WTC11 (cell line): ENCODE measurements at regions not wholly inside any gene's neighbourhood (a gene's known extent, or its start where the extent isn't known, plus 50 kb on each side); places are given as distances from the start of the nearest gene placed in this dataset.

ENCODE experiments used
- CTCF ChIP-seq: fragments of 200-600 bp; IDR thresholded peaks from 2 replicates; pipeline ENCODE4 v1.8.0; 2022; ENCODE audit warnings: antibody characterized with exemption
- ESRRA ChIP-seq: sonication (generic); formaldehyde crosslinking; IDR thresholded peaks from 2 replicates; pipeline ENCODE4 v1.8.1; 2022; ENCODE audit warnings: mild to moderate bottlenecking, missing genetic modification reagents, borderline replicate concordance
- IRF1 ChIP-seq: sonication (generic); formaldehyde crosslinking; IDR thresholded peaks from 2 replicates; pipeline ENCODE4 v1.8.0; 2023; ENCODE audit warnings: missing genetic modification reagents
- JUN ChIP-seq: sonication (generic); formaldehyde crosslinking; IDR thresholded peaks from 2 replicates; pipeline ENCODE4 v1.8.0; 2023; ENCODE audit warnings: mild to moderate bottlenecking, missing genetic modification reagents
- MAX ChIP-seq: sonication (generic); formaldehyde crosslinking; IDR thresholded peaks from 2 replicates; pipeline ENCODE4 v1.8.0; 2022; ENCODE audit warnings: mild to moderate bottlenecking, missing genetic modification reagents
- RELA ChIP-seq: sonication (generic); formaldehyde crosslinking; IDR thresholded peaks from 2 replicates; pipeline ENCODE4 v1.8.1; 2022; ENCODE audit warnings: missing genetic modification reagents, mild to moderate bottlenecking, borderline replicate concordance
- TCF7 ChIP-seq: sonication (generic); formaldehyde crosslinking; IDR thresholded peaks from 2 replicates; pipeline ENCODE4 v1.8.0; 2022; ENCODE audit warnings: mild to moderate bottlenecking, low read depth, missing genetic modification reagents, moderate library complexity
- USF2 ChIP-seq: sonication (generic); formaldehyde crosslinking; IDR thresholded peaks from 2 replicates; pipeline ENCODE4 v1.8.1; 2023; ENCODE audit warnings: mild to moderate bottlenecking, missing genetic modification reagents, moderate library complexity
- ZNF512 ChIP-seq: sonication (generic); formaldehyde crosslinking; IDR thresholded peaks from 2 replicates; pipeline ENCODE4 v1.8.1; 2022; ENCODE audit warnings: missing genetic modification reagents, borderline replicate concordance

- no peak for TF ChIP-seq ZNF512 (CRISPR knock-in tag)
- TF ChIP-seq MAX = no peak
- no peak for TF ChIP-seq CTCF
- no peak for TF ChIP-seq USF2 (CRISPR knock-in tag)
- TF ChIP-seq ESRRA = no peak
- no peak for TF ChIP-seq JUN (CRISPR knock-in tag)
- no peak for TF ChIP-seq RELA (CRISPR knock-in tag)
- TF ChIP-seq IRF1 = no peak
- TF ChIP-seq TCF7 (CRISPR knock-in tag) = no peak
These were observed 173.9 kb upstream of the PMEPA1 start for GRCh38 chr20:57883761-57884160.
